Activated naive CD4-positive, alpha-beta T cell treated with Interleukin-2 at 50 U/mL for 16 hours (primary cell): ENCODE measurements at regions not wholly inside any gene's neighbourhood (a gene's known extent, or its start where the extent isn't known, plus 50 kb on each side); places are given as distances from the start of the nearest gene placed in this dataset.

Experiments
- DNase-seq: peaks from one replicate; pipeline ENCODE4 v3.0.0-alpha.2; 2020

- DNase-seq: no peak
Observed at GRCh38 chr4:89416960-89417359, 109.4 kb upstream of the GPRIN3 start.

- DNase-seq: no peak
Observed at GRCh38 chr4:89413518-89413917, 105.9 kb upstream of the GPRIN3 start.

- no peak for DNase-seq
Observed at GRCh38 chr4:89411539-89412309, 104.1 kb upstream of the GPRIN3 start.

- no peak for DNase-seq
Observed at GRCh38 chr4:89410687-89411086, 103.1 kb upstream of the GPRIN3 start.

- no peak for DNase-seq
Observed at GRCh38 chr4:89404530-89404929, 96.9 kb upstream of the GPRIN3 start.

- DNase-seq: no peak
Observed at GRCh38 chr4:89403826-89404225, 96.2 kb upstream of the GPRIN3 start.

- DNase-seq: no peak
Observed at GRCh38 chr4:89400287-89401035, 92.9 kb upstream of the GPRIN3 start.

- DNase-seq: no peak
Observed at GRCh38 chr4:89398644-89399043, 91.0 kb upstream of the GPRIN3 start.

GRCh38 chr4:89398146-89398545, 90.5 kb upstream of the GPRIN3 start:
- DNase-seq: no peak

GRCh38 chr4:89397441-89397840, 89.8 kb upstream of the GPRIN3 start:
- DNase-seq: no peak

- DNase-seq: no peak
Observed at GRCh38 chr4:89382439-89382838, 74.8 kb upstream of the GPRIN3 start.

- no peak for DNase-seq
Observed at GRCh38 chr4:89380980-89381379, 73.4 kb upstream of the GPRIN3 start.

GRCh38 chr4:89379511-89380044, 72.0 kb upstream of the GPRIN3 start:
- DNase-seq: no peak

GRCh38 chr4:89373394-89373793, 65.8 kb upstream of the GPRIN3 start:
- no peak for DNase-seq

GRCh38 chr4:89371614-89372013, 64.0 kb upstream of the GPRIN3 start:
- no peak for DNase-seq

- DNase-seq: no peak
Observed at GRCh38 chr4:89369581-89369980, 62.0 kb upstream of the GPRIN3 start.

- no peak for DNase-seq
Observed at GRCh38 chr4:89368861-89369260, 61.3 kb upstream of the GPRIN3 start.

- DNase-seq: no peak
Observed at GRCh38 chr4:89365776-89366175, 58.2 kb upstream of the GPRIN3 start.

GRCh38 chr4:89365375-89365774, 57.8 kb upstream of the GPRIN3 start:
- DNase-seq: no peak

- no peak for DNase-seq
Observed at GRCh38 chr4:89364541-89364940, 56.9 kb upstream of the GPRIN3 start.

- DNase-seq: no peak
Observed at GRCh38 chr4:89363786-89364185, 56.2 kb upstream of the GPRIN3 start.

GRCh38 chr4:89358935-89359638, 51.5 kb upstream of the GPRIN3 start:
- DNase-seq: no peak

- DNase-seq: no peak
Observed at GRCh38 chr4:89357787-89358186, 50.2 kb upstream of the GPRIN3 start.
